GM20431 (cell line): ENCODE measurements at regions not wholly inside any gene's neighbourhood (a gene's known extent, or its start where the extent isn't known, plus 50 kb on each side); places are given as distances from the start of the nearest gene placed in this dataset.
"Not testable (repeated sequence)": the region's sequence is repeated elsewhere in the genome, so short reads cannot be mapped to it uniquely, and the experiment has no call there.

ENCODE experiments used
- in situ Hi-C: fragments of 300-500 bp; cut with MseI, MboI; formaldehyde crosslinking; loops from one replicate; pipeline ENCODE4 v1.15.0; 2020; ENCODE audit warnings: low sequenced_read_pairs; ENCODE audit not compliant: unreplicated experiment

GRCh38 chr10:62687230-62687748, 117.2 kb upstream of the ADO start:
- in situ Hi-C loops, result no loop called here

GRCh38 chr10:62688971-62689700, 115.4 kb upstream of the ADO start:
- in situ Hi-C loops, result no loop called here

- in situ Hi-C loops, result no loop called here
Observed at GRCh38 chr10:62689712-62690111, 114.8 kb upstream of the ADO start.

GRCh38 chr10:62690703-62691102, 113.8 kb upstream of the ADO start:
- in situ Hi-C loops, result no loop called here

GRCh38 chr10:62691336-62691735, 113.2 kb upstream of the ADO start:
- in situ Hi-C loops, result no loop called here

- in situ Hi-C loops, result no loop called here
Observed at GRCh38 chr10:62692085-62692484, 112.4 kb upstream of the ADO start.

GRCh38 chr10:62693306-62693705, 111.2 kb upstream of the ADO start:
- in situ Hi-C loops, result no loop called here

- in situ Hi-C loops, result no loop called here
Observed at GRCh38 chr10:62694537-62695126, 109.9 kb upstream of the ADO start.

GRCh38 chr10:62696798-62697197, 107.7 kb upstream of the ADO start:
- in situ Hi-C loops, result no loop called here

- in situ Hi-C loops, result no loop called here
Observed at GRCh38 chr10:62699148-62699547, 105.4 kb upstream of the ADO start.

- in situ Hi-C loops, result not testable (repeated sequence)
Observed at GRCh38 chr10:62704121-62704520, 100.4 kb upstream of the ADO start.

- in situ Hi-C loops, result no loop called here
Observed at GRCh38 chr10:62705789-62706188, 98.7 kb upstream of the ADO start.

GRCh38 chr10:62707810-62708209, 96.7 kb upstream of the ADO start:
- in situ Hi-C loops, result no loop called here

GRCh38 chr10:62708569-62708968, 96.0 kb upstream of the ADO start:
- in situ Hi-C loops, result no loop called here

GRCh38 chr10:62709200-62709599, 95.3 kb upstream of the ADO start:
- in situ Hi-C loops, result no loop called here

GRCh38 chr10:62710182-62710581, 94.3 kb upstream of the ADO start:
- in situ Hi-C loops, result no loop called here

- in situ Hi-C loops, result no loop called here
Observed at GRCh38 chr10:62715383-62715782, 89.1 kb upstream of the ADO start.

GRCh38 chr10:62718585-62718984, 85.9 kb upstream of the ADO start:
- in situ Hi-C loops, result no loop called here

- in situ Hi-C loops, result no loop called here
Observed at GRCh38 chr10:62719061-62719460, 85.5 kb upstream of the ADO start.

GRCh38 chr10:62721687-62722086, 82.8 kb upstream of the ADO start:
- in situ Hi-C loops, result no loop called here

- in situ Hi-C loops, result no loop called here
Observed at GRCh38 chr10:62723375-62723774, 81.1 kb upstream of the ADO start.

- in situ Hi-C loops, result no loop called here
Observed at GRCh38 chr10:62724465-62724864, 80.1 kb upstream of the ADO start.
